B cell (primary cell): ENCODE measurements at regions not wholly inside any gene's neighbourhood (a gene's known extent, or its start where the extent isn't known, plus 50 kb on each side); places are given as distances from the start of the nearest gene placed in this dataset.

Experiments used
- EZH2 ChIP-seq: IDR thresholded peaks from 2 replicates; pipeline ENCODE4 v1.6.1; 2012; ENCODE audit warnings: borderline replicate concordance, low read depth, mild to moderate bottlenecking, moderate library complexity, low read length; ENCODE audit not compliant: insufficient read depth, poor library complexity, severe bottlenecking
- TF ChIP-seq, protein P1 (sequence below): fragments of 200-600 bp; IDR thresholded peaks from one replicate; pipeline ENCODE4 v1.8.0; 2022; ENCODE audit warnings: antibody characterized with exemption, mild to moderate bottlenecking

DNA sequence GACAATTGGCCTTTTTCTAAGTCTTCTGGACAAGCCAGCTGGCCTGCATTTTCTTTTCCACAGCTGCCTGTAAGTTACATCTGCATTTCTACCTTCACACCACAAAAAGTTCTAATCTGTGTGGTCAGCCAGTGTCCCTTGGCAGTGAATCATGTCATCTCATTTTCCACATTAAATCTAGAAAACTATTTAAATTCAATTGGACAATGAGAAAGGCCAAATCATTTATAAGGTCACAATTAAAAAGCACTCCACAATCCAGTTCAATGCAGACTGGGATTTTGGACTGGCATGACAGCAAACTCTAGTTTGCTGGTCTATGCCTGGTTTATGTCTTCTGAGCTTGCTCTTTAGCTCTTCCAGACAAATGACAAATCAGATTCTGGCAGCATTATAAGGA, 494.2 kb upstream of the SPHKAP start:
- TF ChIP-seq, protein P1, sequence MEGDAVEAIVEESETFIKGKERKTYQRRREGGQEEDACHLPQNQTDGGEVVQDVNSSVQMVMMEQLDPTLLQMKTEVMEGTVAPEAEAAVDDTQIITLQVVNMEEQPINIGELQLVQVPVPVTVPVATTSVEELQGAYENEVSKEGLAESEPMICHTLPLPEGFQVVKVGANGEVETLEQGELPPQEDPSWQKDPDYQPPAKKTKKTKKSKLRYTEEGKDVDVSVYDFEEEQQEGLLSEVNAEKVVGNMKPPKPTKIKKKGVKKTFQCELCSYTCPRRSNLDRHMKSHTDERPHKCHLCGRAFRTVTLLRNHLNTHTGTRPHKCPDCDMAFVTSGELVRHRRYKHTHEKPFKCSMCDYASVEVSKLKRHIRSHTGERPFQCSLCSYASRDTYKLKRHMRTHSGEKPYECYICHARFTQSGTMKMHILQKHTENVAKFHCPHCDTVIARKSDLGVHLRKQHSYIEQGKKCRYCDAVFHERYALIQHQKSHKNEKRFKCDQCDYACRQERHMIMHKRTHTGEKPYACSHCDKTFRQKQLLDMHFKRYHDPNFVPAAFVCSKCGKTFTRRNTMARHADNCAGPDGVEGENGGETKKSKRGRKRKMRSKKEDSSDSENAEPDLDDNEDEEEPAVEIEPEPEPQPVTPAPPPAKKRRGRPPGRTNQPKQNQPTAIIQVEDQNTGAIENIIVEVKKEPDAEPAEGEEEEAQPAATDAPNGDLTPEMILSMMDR = no peak
- TF ChIP-seq EZH2 = no peak
